ENCODE measurements at regions not wholly inside any gene's neighbourhood (a gene's known extent, or its start where the extent isn't known, plus 50 kb on each side); places are given as distances from the start of the nearest gene placed in this dataset.

- TF ChIP-seq TAF1 (IDR thresholded peaks at IDR 0.05; ENCODE audit: borderline replicate concordance, insufficient read depth, low read length) (no peak), POLR2AphosphoS5 (IDR thresholded peaks at IDR 0.05; ENCODE audit: low read depth, low read length) (no peak), FOXP2 (optimal IDR thresholded peaks at IDR 0.05; ENCODE audit: borderline replicate concordance, extremely low read depth, extremely low read length, insufficient read depth) (no peak)
These were observed 232.4 kb upstream of the FOXQ1 start for GRCh38 chr6:1079525-1079924.
